Body of pancreas (tissue), 4 donors: ENCODE measurements at regions not wholly inside any gene's neighbourhood (a gene's known extent, or its start where the extent isn't known, plus 50 kb on each side); places are given as distances from the start of the nearest gene placed in this dataset.

Source experiments
- ATAC-seq: fragments of 150-250 bp; one replicate; pipeline ENCODE4 v1.9.1; 2016
- DNase-seq, 4 donors: peaks; one replicate each; pipeline ENCODE4 v3.0.0-alpha.2; 2019
- H3K27ac ChIP-seq, 4 donors: fragments of 200-600 bp; sonication (generic); 1 replicate in 3 of 4; 2 replicates in 1 of 4; pipeline versions ENCODE4 v1.5.1 to v1.6.1; 2016 to 2019; ENCODE audit warnings: mild to moderate bottlenecking in 1 of 4, mixed read lengths in 1 of 4, moderate library complexity in 1 of 4
- H3K27me3 ChIP-seq, 2 donors: fragments of 200-600 bp; sonication (generic); one replicate each; pipeline ENCODE4 v1.6.0; 2016; ENCODE audit warnings: mild to moderate bottlenecking in 1 of 2
- H3K36me3 ChIP-seq, 2 donors: fragments of 200-600 bp; sonication (generic); replicated peaks in 1 of 2; 2 replicates each; pipeline ENCODE4 v1.5.1; 2016; ENCODE audit warnings: low read depth in 2 of 2; ENCODE audit not compliant: insufficient read depth in 1 of 2
- H3K4me1 ChIP-seq: fragments of 200-600 bp; sonication (generic); one replicate; pipeline ENCODE4 v1.6.0; 2016
- H3K4me3 ChIP-seq, 2 donors: fragments of 200-600 bp; sonication (generic); 1 replicate in 1 of 2; 2 replicates in 1 of 2; pipeline ENCODE4 v1.5.1; 2016 to 2019
- H3K9me3 ChIP-seq, 3 donors: fragments of 200-600 bp; sonication (generic); 1 replicate in 2 of 3; 2 replicates in 1 of 3; pipeline ENCODE4 v1.5.1; 2016
- CTCF ChIP-seq, 7 experiments: fragments of 450-650 bp in 4 of 7; fragments of 200-600 bp in 3 of 7; sonication (generic) in 3 of 7; IDR thresholded peaks; one replicate each; pipeline ENCODE4 v1.5.1; 2016 to 2019; ENCODE audit warnings: antibody characterized with exemption in 7 of 7
- POLR2A ChIP-seq, 3 donors: fragments of 450-650 bp; IDR thresholded peaks; one replicate each; pipeline ENCODE4 v1.6.1; 2016; ENCODE audit warnings: antibody characterized with exemption in 3 of 3, mild to moderate bottlenecking in 2 of 3
- WGBS, 2 donors: methylation state at CpG; one replicate each; pipeline ENCODE4 v1.1.5; 2017; 5-methylcytosine and 5-hydroxymethylcytosine counted together
- intact Hi-C: fragments of 100-400 bp; cut with DNase I; formaldehyde crosslinking; loops from one replicate; pipeline ENCODE4 v1.15.1; 2023

DNA sequence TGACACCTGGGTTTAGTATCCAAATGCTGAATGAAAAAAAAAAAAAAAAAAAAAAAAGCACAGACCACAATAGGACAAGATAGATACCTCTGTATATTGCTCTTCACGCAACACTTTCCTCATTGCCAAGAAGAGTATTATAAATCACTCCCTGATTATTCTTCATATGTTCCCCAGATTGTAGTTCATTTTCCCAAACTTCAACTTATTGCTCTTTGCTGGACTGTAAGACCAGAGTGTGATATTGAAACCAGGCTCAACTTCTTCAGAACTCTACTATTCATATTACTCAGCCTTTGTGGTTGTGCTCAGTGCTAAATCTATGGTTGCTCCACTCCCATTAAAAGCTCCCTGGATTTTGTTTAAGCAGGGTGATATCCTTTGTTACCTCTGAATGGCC lies 180.4 kb downstream of the NTMT2 start:
- H3K27ac ChIP-seq: no peak overlapping the region
- ATAC-seq (no peak), DNase-seq (no peak)
- no peaks in the 10 kb centered on the region for H3K4me1 ChIP-seq
- H3K27me3 ChIP-seq: no peaks in the 10 kb centered on the region
- no peaks in the 10 kb centered on the region for H3K9me3 ChIP-seq
- intact Hi-C loops: no loop called here
- H3K4me3 ChIP-seq: no peak overlapping the region
- TF ChIP-seq POLR2A (IDR thresholded peaks at IDR 0.05): no peak
- TF ChIP-seq CTCF (IDR thresholded peaks at IDR 0.05): no peak
- H3K36me3 ChIP-seq: no peaks in the 10 kb centered on the region
- WGBS, 2 donors: 76 to 97% methylated on average over 1 of the region's 1 CpG

GRCh38 chr1:170332801-170333200 lies 187.0 kb downstream of the NTMT2 start:
- no peaks in the 10 kb centered on the region for H3K9me3 ChIP-seq
- no peaks in the 10 kb centered on the region for H3K36me3 ChIP-seq
- intact Hi-C loops: no loop called here
- no peak for TF ChIP-seq POLR2A (IDR thresholded peaks at IDR 0.05)
- TF ChIP-seq CTCF (IDR thresholded peaks at IDR 0.05): no peak
- DNase-seq (no peak), ATAC-seq (no peak)
- H3K4me1 ChIP-seq: no peaks in the 10 kb centered on the region
- H3K4me3 ChIP-seq: no peak overlapping the region
- no peak overlapping the region for H3K27ac ChIP-seq
- no peaks in the 10 kb centered on the region for H3K27me3 ChIP-seq

- TF ChIP-seq POLR2A (IDR thresholded peaks at IDR 0.05) (no peak), CTCF (IDR thresholded peaks at IDR 0.05) (no peak)
Measured at GRCh38 chr1:170337413-170337994, 191.7 kb downstream of the NTMT2 start.

GRCh38 chr1:170339534-170339933 lies 192.4 kb upstream of the GORAB start:
- H3K36me3 ChIP-seq: no peaks in the 10 kb centered on the region
- intact Hi-C loops: no loop called here
- 87 to 93% methylated on average over 2 of the region's 2 CpGs for WGBS, 2 donors
- H3K4me3 ChIP-seq: no peak overlapping the region
- H3K9me3 ChIP-seq: no peaks in the 10 kb centered on the region
- DNase-seq: no peak
- H3K27ac ChIP-seq: no peak overlapping the region
- no peaks in the 10 kb centered on the region for H3K4me1 ChIP-seq
- ATAC-seq: no peak
- TF ChIP-seq POLR2A (IDR thresholded peaks at IDR 0.05) (no peak), CTCF (IDR thresholded peaks at IDR 0.05) (no peak)
- H3K27me3 ChIP-seq: no peaks in the 10 kb centered on the region

More at GRCh38 chr1:170337413-170337994, 191.7 kb downstream of the NTMT2 start:
- Histone ChIP-seq H3K36me3 (no peaks in the 10 kb centered on the region), H3K9me3 (no peaks in the 10 kb centered on the region), H3K4me3 (no peak overlapping the region), H3K27me3 (no peaks in the 10 kb centered on the region), H3K27ac (no peak overlapping the region), H3K4me1 (no peaks in the 10 kb centered on the region)
- intact Hi-C loops: no loop called here
- DNase-seq (no peak), ATAC-seq (no peak)
- 74 to 81% methylated on average over 6 of the region's 6 CpGs for WGBS, 2 donors

- Histone ChIP-seq H3K9me3 (no peaks in the 10 kb centered on the region), H3K4me3 (no peak overlapping the region), H3K27me3 (no peaks in the 10 kb centered on the region), H3K36me3 (no peaks in the 10 kb centered on the region), H3K27ac (no peak overlapping the region), H3K4me1 (no peaks in the 10 kb centered on the region)
- intact Hi-C loops: no loop called here
- DNase-seq: no peak
- no peak for TF ChIP-seq POLR2A (IDR thresholded peaks at IDR 0.05)
- TF ChIP-seq CTCF (IDR thresholded peaks at IDR 0.05): no peak
- 46 to 60% methylated on average over 2 of the region's 2 CpGs for WGBS, 2 donors
- ATAC-seq: no peak
Measured at GRCh38 chr1:170340308-170340707, 191.7 kb upstream of the GORAB start.
